GM12891 (cell line): ENCODE measurements at regions not wholly inside any gene's neighbourhood (a gene's known extent, or its start where the extent isn't known, plus 50 kb on each side); places are given as distances from the start of the nearest gene placed in this dataset.
"Not testable (repeated sequence)": the region's sequence is repeated elsewhere in the genome, so short reads cannot be mapped to it uniquely, and the experiment has no call there.

ENCODE experiments used
- DNase-seq: peaks from one replicate; pipeline ENCODE4 v3.0.0; 2011; ENCODE audit warnings: low spot score; ENCODE audit not compliant: insufficient read length
- FAIRE-seq: peaks from 2 replicates; lab custom pipeline; 2011; peaks lifted over from hg19 to GRCh38; lab: Jason Lieb, UNC
- PAX5 ChIP-seq: IDR thresholded peaks from 2 replicates; pipeline ENCODE4 v1.6.1; 2011; ENCODE audit warnings: low read length, moderate library complexity, mild to moderate bottlenecking; ENCODE audit not compliant: insufficient read depth, severe bottlenecking
- POLR2A ChIP-seq: IDR thresholded peaks from 2 replicates; pipeline ENCODE4 v1.6.1; 2011; ENCODE audit warnings: low read depth, low read length, control low read depth
- POLR2AphosphoS5 ChIP-seq: IDR thresholded peaks from 2 replicates; pipeline ENCODE4 v1.6.1; 2011; ENCODE audit warnings: low read depth, low read length, control low read depth
- POU2F2 ChIP-seq: IDR thresholded peaks from 2 replicates; pipeline ENCODE4 v1.6.1; 2011; ENCODE audit warnings: low read depth, mild to moderate bottlenecking, control low read depth, low read length, moderate library complexity
- SPI1 ChIP-seq: IDR thresholded peaks from 2 replicates; pipeline ENCODE4 v1.6.1; 2011; ENCODE audit warnings: low read depth, low read length, control low read depth
- TAF1 ChIP-seq: IDR thresholded peaks from 2 replicates; pipeline ENCODE4 v1.6.1; 2011; ENCODE audit warnings: low read depth, low read length, control low read depth

- FAIRE-seq, result no peak
- TF ChIP-seq PAX5 (no peak), SPI1 (no peak), POLR2A (no peak), POLR2AphosphoS5 (no peak)
- no peak for DNase-seq
These were observed 174.8 kb downstream of the DKK1 start for GRCh38 chr10:52488606-52489485.

- TF ChIP-seq TAF1 (no peak), POU2F2 (no peak), SPI1 (no peak), POLR2A (no peak), POLR2AphosphoS5 (no peak), PAX5 (no peak)
- no peak for DNase-seq
- no peak for FAIRE-seq
These were observed 177.3 kb downstream of the DKK1 start for GRCh38 chr10:52491246-52491995.

GRCh38 chr10:52499281-52499680, 185.2 kb downstream of the DKK1 start:
- no peak for DNase-seq
- no peak for FAIRE-seq
- no peak for TF ChIP-seq POU2F2
- no peak for TF ChIP-seq POLR2A
- no peak for TF ChIP-seq PAX5

GRCh38 chr10:52500476-52500875, 186.4 kb downstream of the DKK1 start:
- DNase-seq, result no peak
- no peak for FAIRE-seq
- no peak for TF ChIP-seq TAF1
- TF ChIP-seq PAX5, result no peak
- TF ChIP-seq SPI1, result no peak
- no peak for TF ChIP-seq POLR2AphosphoS5
- TF ChIP-seq POU2F2, result no peak
- no peak for TF ChIP-seq POLR2A

- DNase-seq (no peak), FAIRE-seq (no peak)
- TF ChIP-seq POLR2A, result no peak
These were observed 188.2 kb downstream of the DKK1 start for GRCh38 chr10:52502237-52502636.

GRCh38 chr10:52505341-52505740, 191.3 kb downstream of the DKK1 start:
- not testable (repeated sequence) for DNase-seq, FAIRE-seq

GRCh38 chr10:52514481-52514880, 200.4 kb downstream of the DKK1 start:
- TF ChIP-seq PAX5 (no peak), TAF1 (no peak)
- FAIRE-seq (no peak), DNase-seq (no peak)

- no peak for TF ChIP-seq POLR2A
- DNase-seq (no peak), FAIRE-seq (no peak)
These were observed 202.9 kb downstream of the DKK1 start for GRCh38 chr10:52517012-52517411.

- FAIRE-seq (no peak), DNase-seq (no peak)
- TF ChIP-seq POU2F2 (no peak), POLR2A (no peak), TAF1 (no peak), PAX5 (no peak), SPI1 (no peak), POLR2AphosphoS5 (no peak)
These were observed 209.6 kb downstream of the DKK1 start for GRCh38 chr10:52523696-52524095.

- no peak for DNase-seq
- TF ChIP-seq POLR2A (no peak), SPI1 (no peak), POLR2AphosphoS5 (no peak), TAF1 (no peak), POU2F2 (no peak), PAX5 (no peak)
- no peak for FAIRE-seq
These were observed 211.7 kb downstream of the DKK1 start for GRCh38 chr10:52525761-52526160.
